Tibial artery (tissue), 4 donors: ENCODE measurements at regions not wholly inside any gene's neighbourhood (a gene's known extent, or its start where the extent isn't known, plus 50 kb on each side); places are given as distances from the start of the nearest gene placed in this dataset.
"Not testable (repeated sequence)": the region's sequence is repeated elsewhere in the genome, so short reads cannot be mapped to it uniquely, and the experiment has no call there.

Experiments used
- DNase-seq, 2 donors: peaks; one replicate each; pipeline ENCODE4 v3.0.0-alpha.2; 2019
- H3K27ac ChIP-seq, 2 donors: fragments of 200-600 bp; sonication (generic) in 1 of 2; 1 replicate in 1 of 2; 2 replicates in 1 of 2; pipeline ENCODE4 v1.5.1; 2018 to 2019; ENCODE audit warnings: mild to moderate bottlenecking in 1 of 2
- H3K27me3 ChIP-seq, 2 donors: fragments of 200-600 bp; sonication (generic) in 1 of 2; one replicate each; pipeline versions ENCODE4 v1.5.1 to v1.6.0; 2016 to 2019
- H3K36me3 ChIP-seq, 3 donors: fragments of 200-600 bp; sonication (generic) in 2 of 3; one replicate each; pipeline ENCODE4 v1.5.1; 2016 to 2019; ENCODE audit warnings: mild to moderate bottlenecking in 2 of 3
- H3K4me1 ChIP-seq, 4 donors: fragments of 200-600 bp; sonication (generic) in 2 of 4; 1 replicate in 3 of 4; 2 replicates in 1 of 4; pipeline ENCODE4 v1.5.1; 2016 to 2019
- H3K4me3 ChIP-seq, 2 donors: fragments of 200-600 bp; sonication (generic) in 1 of 2; 1 replicate in 1 of 2; 2 replicates in 1 of 2; pipeline ENCODE4 v1.5.1; 2018 to 2019; ENCODE audit warnings: mild to moderate bottlenecking in 2 of 2
- H3K9me3 ChIP-seq, 3 donors: fragments of 200-600 bp; sonication (generic) in 1 of 3; one replicate each; pipeline ENCODE4 v1.5.1; 2016 to 2019
- CTCF ChIP-seq, 2 experiments: fragments of 200-600 bp in 1 of 2; fragments of 450-650 bp in 1 of 2; IDR thresholded peaks; one replicate each; pipeline ENCODE4 v1.5.1; 2017 to 2019; ENCODE audit warnings: antibody characterized with exemption in 2 of 2, mild to moderate bottlenecking in 1 of 2, moderate library complexity in 1 of 2
- intact Hi-C: fragments of 100-400 bp; cut with DNase I; formaldehyde crosslinking; loops from one replicate; pipeline ENCODE4 v1.15.0; 2023; ENCODE audit warnings: low total_unique reads

- no peaks in the 10 kb centered on the region for H3K27me3 ChIP-seq
- no peak for DNase-seq
- no peak overlapping the region for H3K27ac ChIP-seq
- intact Hi-C loops = no loop called here
- no peak overlapping the region for H3K4me3 ChIP-seq
- H3K4me1 ChIP-seq = no peaks in the 10 kb centered on the region
- no peaks in the 10 kb centered on the region for H3K9me3 ChIP-seq
- no peaks in the 10 kb centered on the region for H3K36me3 ChIP-seq
- no peak for TF ChIP-seq CTCF (IDR thresholded peaks at IDR 0.05)
These were observed 132.2 kb upstream of the TBC1D5 start for GRCh38 chr3:17874636-17875035.

GRCh38 chr3:17872457-17872856 is 130.0 kb upstream of the TBC1D5 start:
- Histone ChIP-seq H3K4me3 (no peak overlapping the region), H3K27me3 (no peaks in the 10 kb centered on the region), H3K4me1 (no peaks in the 10 kb centered on the region), H3K9me3 (no peaks in the 10 kb centered on the region), H3K27ac (no peak overlapping the region), H3K36me3 (no peaks in the 10 kb centered on the region)
- intact Hi-C loops = no loop called here
- DNase-seq = no peak
- TF ChIP-seq CTCF (IDR thresholded peaks at IDR 0.05) = no peak

- H3K4me3 ChIP-seq = no peak overlapping the region
- no peaks in the 10 kb centered on the region for H3K27me3 ChIP-seq
- no peak for TF ChIP-seq CTCF (IDR thresholded peaks at IDR 0.05)
- no peaks in the 10 kb centered on the region for H3K4me1 ChIP-seq
- intact Hi-C loops = no loop called here
- H3K36me3 ChIP-seq = no peaks in the 10 kb centered on the region
- H3K9me3 ChIP-seq = no peaks in the 10 kb centered on the region
- DNase-seq = no peak
- no peak overlapping the region for H3K27ac ChIP-seq
These were observed 123.2 kb upstream of the TBC1D5 start for GRCh38 chr3:17865631-17866030.

GRCh38 chr3:17861476-17861875 is 119.0 kb upstream of the TBC1D5 start:
- H3K27ac ChIP-seq = no peak overlapping the region
- DNase-seq = no peak
- no peaks in the 10 kb centered on the region for H3K9me3 ChIP-seq
- no peak for TF ChIP-seq CTCF (IDR thresholded peaks at IDR 0.05)
- H3K4me1 ChIP-seq = no peaks in the 10 kb centered on the region
- no peaks in the 10 kb centered on the region for H3K27me3 ChIP-seq
- intact Hi-C loops = no loop called here
- H3K4me3 ChIP-seq = no peak overlapping the region
- no peaks in the 10 kb centered on the region for H3K36me3 ChIP-seq

- H3K4me3 ChIP-seq = not testable (repeated sequence)
These were observed 118.5 kb upstream of the TBC1D5 start for GRCh38 chr3:17860840-17861471.

GRCh38 chr3:17852217-17852616 is 109.8 kb upstream of the TBC1D5 start:
- no peak for DNase-seq
- no peak overlapping the region for H3K27ac ChIP-seq
- no peak for TF ChIP-seq CTCF (IDR thresholded peaks at IDR 0.05)
- intact Hi-C loops = no loop called here
- no peaks in the 10 kb centered on the region for H3K9me3 ChIP-seq
- H3K36me3 ChIP-seq = no peaks in the 10 kb centered on the region
- no peaks in the 10 kb centered on the region for H3K27me3 ChIP-seq
- H3K4me3 ChIP-seq = no peak overlapping the region
- no peaks in the 10 kb centered on the region for H3K4me1 ChIP-seq

More at GRCh38 chr3:17860840-17861471, 118.5 kb upstream of the TBC1D5 start:
- H3K36me3 ChIP-seq, H3K27me3 ChIP-seq, DNase-seq, H3K27ac ChIP-seq, intact Hi-C loops, H3K9me3 ChIP-seq, H3K4me1 ChIP-seq: not testable (repeated sequence)
